ENCODE measurements at regions not wholly inside any gene's neighbourhood (a gene's known extent, or its start where the extent isn't known, plus 50 kb on each side); places are given as distances from the start of the nearest gene placed in this dataset.

DNA sequence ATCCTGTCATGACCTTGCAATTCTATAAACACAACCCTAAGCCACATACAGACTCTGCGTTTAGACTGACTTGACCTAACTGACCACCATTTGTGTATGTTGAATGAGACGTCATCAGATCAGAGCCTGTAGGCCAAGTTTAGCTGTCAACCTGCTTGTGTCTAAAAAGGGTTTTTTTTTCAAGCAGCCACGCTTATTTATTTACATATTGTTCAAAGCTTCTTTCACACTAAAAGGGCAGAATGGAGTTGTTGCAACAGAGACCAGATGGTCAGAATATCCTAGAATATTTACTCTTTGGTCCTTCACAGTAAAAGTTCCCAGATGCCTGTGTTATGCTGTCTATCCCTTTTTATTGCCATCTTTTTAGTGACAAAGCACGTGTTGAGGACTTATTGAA lies 307.7 kb upstream of the SLC10A2 start:
- TF ChIP-seq POLR2A (IDR thresholded peaks at IDR 0.05) (no peak), CTCF (IDR thresholded peaks at IDR 0.05) (no peak)

All from vagina (tissue), 2 donors.